RKO (cell line): ENCODE measurements at regions not wholly inside any gene's neighbourhood (a gene's known extent, or its start where the extent isn't known, plus 50 kb on each side); places are given as distances from the start of the nearest gene placed in this dataset.
"Not testable (repeated sequence)": the region's sequence is repeated elsewhere in the genome, so short reads cannot be mapped to it uniquely, and the experiment has no call there.

Experiments used
- DNase-seq: peaks from one replicate; pipeline ENCODE4 v3.0.0-alpha.2; 2016; ENCODE audit warnings: low spot score

DNA sequence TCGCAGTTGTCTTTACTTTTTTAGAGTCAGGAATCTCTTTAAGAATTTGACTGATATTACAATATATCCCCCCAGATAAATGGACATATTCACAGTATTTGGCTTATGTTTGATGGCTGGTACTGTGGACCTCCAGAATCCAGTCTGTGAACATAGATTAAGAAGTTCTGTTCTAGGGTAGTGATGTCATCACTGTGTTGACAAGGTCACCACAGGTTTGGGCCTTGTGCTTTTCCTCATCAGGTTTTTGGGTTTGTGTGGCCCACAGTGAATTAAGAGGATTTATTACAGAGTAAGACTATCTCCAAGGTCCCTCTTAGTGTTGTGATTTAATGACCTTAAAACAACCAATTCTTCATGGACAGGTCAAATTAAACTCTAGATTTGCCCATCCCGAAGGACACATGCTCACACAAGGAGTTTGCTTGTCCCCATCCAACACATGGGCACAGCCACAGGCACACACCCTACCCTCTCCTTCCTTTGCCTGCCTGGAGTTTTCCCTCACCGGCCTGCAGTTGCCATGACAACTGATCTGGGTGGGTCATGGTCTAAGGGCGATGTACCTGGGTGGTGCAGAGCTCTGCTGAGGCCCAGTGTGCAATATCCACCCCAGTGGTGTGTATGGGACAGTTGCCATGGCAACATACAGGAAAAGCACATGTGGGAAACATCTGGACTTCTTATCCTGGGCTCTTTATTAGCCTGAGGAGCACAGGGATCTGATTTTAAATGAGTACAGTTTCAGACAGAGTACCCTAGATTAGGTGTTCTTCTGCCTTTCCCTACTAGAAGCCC lies 98.6 kb downstream of the NAV1 start:
- no peak for DNase-seq

DNA sequence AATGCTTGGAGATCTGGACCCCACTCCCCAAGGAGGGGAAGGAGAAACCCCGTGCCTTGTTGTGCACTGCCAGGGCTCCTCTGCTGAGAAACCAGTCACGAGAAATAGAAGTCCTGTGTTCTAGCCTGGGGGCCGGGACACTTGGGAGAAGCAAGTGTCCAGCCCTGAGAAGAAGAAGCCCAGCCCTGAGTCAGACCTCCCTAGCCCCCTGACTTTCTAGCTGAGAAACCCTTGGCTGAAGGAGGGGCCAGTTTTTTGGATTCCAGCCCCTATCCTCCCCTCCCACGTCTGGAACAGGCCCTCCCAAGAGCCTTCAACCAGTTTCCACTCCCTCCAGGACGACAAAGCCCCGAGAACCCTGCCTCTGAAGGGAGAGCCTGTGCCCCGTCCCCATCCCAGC lies 100.5 kb downstream of the NAV1 start:
- no peak for DNase-seq

DNA sequence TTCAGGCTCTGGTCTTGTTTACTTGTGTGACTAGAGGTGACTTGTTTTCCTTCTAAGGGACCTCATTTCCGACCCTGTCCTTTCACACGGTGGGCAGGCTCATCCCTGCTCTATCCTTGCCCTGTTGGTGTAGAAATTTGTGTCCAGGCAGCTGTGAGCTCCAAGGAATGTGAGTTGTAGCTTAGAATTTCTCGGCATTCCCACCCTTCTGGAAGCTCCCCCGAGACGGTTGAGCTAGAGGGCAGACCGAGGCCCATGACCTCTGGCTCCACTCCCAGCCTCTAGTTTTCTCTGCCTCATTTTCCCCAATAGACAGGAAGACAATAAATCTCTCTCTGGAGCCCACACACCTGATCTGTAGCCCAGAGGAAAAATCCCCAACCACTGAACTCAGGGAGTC lies 100.9 kb downstream of the NAV1 start:
- no peak for DNase-seq

DNA sequence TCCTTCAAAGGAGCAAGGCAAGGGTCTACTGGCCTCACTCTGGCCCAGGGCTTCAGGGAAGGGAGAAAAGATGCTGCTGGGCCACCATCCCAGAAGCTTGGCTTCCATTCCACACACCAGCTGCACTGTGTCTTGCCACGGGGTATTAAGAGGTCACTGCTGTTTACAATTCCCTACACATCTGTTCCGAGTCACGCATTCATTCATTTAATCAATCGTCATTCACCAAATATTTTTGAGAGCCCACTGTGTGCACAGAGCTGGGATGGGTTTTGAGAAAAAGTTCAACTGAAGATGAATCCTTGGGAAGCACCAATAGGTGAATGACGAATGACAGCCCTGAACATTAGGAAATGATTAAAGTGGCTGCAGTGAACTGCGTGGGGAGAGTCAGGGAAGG lies 101.7 kb downstream of the NAV1 start:
- DNase-seq, result no peak

DNA sequence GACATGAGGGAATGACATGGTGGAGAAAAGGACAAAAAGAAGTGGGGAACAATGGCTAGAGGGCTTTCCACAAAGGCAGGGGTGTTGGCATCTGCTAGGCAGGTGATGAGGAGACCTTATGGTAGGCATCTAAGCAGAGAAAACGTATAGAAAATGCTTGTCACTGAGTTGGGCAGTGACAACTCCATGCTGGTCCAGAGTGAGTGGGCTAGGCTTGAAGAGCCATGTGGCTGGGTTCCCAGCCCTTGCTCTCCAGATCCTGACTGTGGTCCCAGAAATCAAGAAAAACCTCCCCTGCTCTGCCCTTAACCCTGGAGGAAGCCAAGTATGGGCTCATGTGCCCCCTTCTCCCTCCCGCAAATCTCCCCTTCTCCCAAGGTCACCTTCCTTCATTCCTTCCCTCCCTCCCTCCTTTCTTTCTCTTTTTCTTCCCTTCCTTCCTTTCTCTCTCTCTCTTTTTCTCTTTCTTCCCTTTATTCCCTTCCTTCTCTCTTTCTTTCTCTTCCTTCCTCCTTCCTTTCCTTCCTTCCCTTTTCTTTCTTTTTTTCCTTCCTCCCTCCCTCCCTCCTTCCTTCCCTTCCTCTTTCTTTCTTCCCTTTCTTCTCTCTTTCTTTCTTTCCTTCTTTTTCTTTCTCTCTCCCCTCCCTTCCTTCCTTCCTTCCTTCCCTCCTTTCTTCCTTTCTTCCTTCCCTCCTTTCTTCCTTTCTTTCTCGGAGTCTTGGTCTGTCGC lies 102.8 kb downstream of the NAV1 start:
- no peak for DNase-seq

DNA sequence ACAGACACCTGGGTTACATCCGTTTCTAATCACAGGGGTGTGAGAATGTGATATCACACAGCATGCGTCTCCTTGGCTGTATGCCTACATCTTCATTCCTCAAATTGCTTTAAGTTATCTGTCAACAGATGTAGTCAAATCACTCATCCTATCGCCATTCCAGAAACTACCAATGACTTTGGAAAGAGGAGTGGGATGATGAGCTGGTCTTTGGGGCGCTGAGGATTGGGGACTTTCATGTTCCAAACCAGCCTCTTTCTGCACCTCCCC lies 104.8 kb downstream of the NAV1 start:
- no peak for DNase-seq

DNA sequence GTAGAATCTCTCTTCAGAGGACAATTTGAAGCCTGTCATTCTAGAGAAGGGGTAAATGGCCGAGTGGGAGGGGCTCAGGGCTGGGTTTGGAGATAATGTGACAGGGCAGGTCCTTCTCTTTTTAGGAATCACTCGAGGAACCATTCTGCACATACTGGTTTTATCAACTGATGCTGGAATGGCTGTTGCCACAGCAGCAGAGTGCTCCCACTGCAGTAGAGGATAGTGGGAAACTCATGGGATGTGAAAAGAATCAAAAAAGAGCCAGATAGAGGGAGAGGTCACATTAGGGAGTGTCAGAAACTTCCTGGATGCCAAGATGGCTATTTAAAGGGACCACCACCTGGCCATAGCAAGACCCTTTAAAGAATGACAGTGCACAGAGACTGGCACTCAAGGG lies 105.3 kb downstream of the NAV1 start:
- DNase-seq, result no peak

DNA sequence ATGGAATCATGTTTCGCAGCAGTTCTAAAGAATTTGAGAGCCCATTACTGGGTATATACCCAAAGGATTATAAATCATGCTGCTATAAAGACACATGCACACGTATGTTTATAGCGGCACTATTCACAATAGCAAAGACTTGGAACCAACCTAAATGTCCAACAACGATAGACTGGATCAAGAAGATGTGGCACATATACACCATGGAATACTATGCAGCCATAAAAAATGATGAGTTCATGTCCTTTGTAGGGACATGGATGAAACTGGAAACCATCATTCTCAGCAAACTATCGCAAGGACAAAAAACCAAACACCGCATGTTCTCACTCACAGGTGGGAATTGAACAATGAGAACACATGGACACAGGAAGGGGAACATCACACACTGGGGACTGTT lies 106.1 kb downstream of the NAV1 start:
- DNase-seq, result not testable (repeated sequence)

DNA sequence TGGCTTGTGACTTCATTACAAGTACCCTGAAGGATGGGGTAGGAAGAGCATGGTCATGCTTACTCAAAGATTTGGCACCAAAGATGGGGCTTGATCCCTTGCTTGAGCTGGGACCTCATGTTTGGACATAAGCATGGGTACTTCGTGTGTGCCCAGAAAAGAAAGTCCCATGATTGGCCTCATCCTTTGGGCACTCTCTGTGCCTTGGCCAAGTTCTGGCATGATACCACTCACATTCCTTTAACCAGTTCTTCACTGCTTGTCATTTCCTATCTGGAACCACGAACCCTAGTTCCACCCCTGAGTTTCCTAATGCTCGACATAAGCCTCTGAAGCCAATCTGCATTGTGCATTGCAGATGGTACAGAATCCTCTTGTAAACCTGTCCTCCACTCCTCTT lies 107.0 kb downstream of the NAV1 start:
- no peak for DNase-seq

DNA sequence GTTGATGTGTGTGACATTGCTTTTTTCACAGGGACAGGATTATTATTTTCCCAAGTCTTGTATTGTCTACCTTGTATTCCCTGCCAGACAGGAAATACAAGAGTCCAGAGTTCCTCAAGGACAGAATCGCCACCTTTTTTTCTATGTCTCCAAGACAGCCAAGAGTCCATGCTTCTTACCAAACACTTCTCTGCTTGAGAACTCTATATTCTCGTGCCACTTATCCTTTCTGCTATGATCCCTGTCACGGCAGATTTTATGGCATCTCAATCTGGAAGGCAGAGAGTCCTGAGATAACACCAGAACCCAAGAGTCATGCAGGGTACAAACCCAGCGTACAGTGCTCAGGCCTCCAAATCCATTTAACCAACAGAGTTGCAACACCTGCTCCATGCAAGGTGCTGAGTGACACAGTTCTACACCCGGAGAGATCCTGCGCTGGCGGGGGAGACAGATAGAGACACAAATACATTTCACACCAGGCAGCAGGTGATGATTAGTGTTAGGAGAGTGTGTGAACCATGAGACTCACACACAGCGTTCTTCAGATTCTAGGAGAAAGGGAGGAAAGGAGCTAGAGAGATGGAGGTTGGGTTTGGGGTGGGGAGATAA lies 107.6 kb downstream of the NAV1 start:
- DNase-seq, result no peak

DNA sequence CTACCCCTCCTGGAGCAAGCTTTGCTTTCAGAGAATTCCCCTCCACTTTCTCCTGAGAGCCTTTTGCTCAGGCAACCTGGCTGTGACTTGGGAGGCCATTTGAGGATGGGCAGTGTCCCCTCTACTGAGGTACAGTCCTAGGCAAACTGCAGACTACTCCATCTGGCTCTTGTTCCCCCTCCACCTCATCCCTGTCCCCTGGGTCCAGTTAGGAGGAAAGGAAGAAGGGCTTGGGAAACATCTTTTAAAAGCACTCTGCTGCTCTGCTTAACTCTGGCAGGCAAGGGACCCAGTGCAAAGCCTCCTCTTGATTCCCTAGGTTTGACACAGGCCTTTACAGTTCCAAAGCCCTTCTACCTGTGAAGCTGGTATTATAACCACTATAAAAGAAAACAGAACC lies 108.2 kb downstream of the NAV1 start:
- DNase-seq, result no peak

DNA sequence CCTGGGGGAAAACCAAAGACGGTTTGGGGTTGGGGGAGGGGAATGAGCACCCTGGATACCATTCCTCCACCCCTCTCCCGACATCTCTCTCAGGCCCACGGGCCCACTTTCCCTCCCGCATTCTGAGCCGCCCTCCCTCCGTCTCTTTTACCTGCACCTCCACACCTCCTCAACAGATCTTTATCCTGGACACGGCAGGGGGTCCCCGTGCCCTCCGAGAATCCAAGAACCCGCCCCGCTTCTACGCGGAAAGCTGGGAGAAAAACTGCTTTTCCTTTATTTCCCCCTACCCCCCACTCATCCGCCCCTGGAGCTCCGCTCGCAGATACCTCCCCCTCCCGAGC lies 108.8 kb downstream of the NAV1 start:
- no peak for DNase-seq

DNA sequence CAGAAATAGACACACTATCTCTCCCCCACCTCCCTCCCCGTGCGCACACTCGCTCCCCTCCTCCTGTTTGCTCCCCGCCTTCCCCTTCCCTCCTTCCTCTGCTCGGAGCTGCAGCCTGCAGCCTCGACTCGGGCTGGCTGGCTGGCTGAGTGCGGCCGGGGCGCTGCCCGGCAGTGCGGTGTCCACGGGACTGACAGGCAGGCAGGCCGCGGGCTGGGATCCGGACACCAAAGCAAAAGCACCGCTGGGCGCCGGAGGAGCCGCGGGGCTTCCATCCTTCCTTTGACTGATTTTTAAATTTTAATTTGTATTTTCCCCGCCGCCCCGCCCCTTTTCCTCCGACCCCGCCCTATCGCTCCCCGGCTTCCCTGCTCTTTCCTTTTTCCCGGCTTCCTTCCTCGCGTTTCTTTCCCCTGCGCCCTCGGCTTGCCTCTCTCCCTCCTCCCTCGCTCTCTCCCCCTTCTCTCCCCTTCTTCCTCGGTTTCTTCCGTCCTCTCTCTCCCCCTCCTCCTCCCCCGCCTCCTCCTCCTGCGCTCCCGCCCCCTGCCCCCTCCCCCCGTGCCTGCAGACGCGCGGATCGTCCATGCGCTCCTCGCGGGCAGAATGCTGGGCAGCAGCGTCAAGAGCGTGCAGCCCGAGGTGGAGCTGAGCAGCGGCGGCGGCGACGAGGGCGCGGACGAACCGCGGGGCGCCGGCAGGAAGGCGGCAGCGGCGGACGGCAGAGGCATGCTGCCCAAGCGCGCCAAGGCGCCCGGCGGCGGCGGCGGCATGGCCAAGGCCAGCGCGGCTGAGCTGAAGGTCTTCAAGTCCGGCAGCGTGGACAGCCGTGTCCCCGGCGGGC lies 109.4 kb downstream of the NAV1 start:
- DNase-seq, result no peak

DNA sequence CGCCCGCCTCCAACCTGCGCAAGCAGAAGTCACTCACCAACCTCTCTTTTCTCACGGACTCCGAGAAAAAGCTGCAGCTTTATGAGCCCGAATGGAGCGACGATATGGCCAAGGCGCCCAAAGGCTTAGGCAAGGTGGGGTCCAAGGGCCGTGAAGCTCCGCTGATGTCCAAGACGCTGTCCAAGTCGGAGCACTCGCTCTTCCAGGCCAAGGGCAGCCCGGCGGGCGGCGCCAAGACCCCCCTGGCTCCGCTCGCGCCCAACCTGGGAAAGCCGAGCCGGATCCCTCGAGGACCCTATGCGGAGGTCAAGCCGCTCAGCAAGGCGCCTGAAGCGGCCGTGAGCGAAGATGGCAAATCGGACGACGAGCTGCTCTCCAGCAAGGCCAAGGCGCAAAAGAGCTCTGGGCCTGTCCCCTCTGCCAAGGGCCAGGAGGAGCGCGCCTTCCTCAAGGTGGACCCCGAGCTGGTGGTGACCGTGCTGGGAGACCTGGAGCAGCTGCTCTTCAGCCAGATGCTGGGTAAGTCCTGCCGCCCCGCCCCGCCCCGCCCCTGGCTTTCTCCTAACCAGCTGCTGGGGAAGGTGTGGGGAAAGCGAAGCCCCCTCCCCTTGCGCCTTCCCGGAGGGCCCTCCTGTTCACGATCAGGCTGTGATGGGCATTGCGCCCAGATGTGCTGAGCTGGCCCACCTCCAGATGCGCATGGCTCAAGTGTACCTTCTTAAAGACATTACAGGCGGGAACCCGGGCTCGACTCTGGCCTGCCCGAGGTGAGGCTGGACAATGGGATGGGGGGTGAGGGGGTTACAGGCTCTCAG lies 110.2 kb downstream of the NAV1 start:
- no peak for DNase-seq

DNA sequence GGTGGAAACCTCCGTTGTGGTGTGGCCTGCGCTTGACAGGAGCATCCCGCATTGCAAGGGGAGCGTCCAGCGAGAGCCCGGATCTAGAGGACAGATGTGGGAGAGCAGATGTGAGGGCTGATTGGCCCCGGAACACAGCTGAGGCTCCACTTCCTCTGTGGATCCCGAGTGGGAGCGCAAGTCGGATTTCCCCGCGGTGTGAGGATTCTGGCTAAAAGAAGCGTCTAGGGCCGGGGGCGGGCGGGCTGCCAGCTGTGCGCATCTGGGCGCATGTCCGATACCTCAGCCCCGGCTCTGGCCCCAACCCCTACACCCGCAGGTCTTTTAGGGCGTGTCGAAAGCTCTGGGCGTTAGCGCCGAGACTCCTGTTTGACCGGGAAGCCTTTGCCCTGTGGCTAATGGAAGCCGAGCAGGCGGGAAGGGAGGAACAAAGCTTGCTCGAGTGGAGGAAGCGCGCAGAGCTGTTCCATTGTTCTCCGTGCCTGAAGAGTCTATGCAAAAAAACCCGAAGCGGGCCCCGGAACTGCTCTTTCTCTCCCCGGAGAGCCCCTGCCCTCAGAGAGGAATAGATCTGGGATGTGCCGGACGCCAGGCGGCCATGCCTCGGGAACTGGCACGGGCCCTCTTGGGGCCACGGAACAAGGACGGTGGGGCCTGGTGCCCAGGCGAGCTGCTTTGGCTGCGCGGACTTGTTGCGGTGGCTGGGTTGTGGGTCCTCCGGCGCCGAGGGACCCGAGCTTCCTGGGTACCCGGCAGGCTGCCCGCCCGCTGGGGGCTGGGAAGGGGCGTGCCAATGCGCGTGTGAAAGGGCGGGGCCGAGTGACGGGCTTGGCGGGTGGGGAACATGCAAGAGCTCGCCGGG lies 111.1 kb downstream of the NAV1 start:
- no peak for DNase-seq

DNA sequence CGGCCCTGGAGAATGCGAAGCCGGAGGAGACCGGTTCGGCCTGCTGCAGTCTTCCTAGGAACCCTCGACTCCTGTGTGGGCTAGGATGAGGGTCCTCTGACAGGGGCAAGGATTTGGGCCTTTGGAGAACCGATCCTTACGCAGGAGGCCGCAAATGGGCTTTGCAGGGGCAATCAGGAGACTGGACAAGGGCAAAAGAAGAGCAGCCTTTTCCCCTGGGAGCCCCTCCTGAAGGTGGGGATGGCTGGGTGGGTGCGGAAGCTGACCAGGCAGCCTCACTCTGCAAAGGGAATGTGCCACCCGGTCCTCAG lies 111.7 kb downstream of the NAV1 start:
- no peak for DNase-seq

DNA sequence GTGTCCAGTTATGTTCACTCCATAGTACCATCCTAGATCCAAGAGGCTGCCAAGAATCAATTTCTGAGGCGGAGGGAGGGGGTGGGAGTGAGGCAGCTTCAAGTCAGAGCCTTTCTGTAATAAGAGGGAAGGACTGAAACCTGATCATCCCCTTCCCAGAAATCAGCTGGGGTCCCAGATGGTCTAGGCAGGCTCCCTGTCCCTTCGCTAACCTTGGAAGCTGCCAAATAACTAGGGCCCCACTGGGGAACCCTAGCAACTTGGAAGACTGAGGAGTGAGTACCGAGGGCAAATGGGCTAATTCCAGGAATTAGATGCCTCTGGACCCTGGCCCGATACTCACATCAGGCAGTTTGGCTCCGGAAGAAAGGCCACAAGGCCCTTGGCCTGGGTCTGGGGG lies 113.3 kb downstream of the NAV1 start:
- no peak for DNase-seq

DNA sequence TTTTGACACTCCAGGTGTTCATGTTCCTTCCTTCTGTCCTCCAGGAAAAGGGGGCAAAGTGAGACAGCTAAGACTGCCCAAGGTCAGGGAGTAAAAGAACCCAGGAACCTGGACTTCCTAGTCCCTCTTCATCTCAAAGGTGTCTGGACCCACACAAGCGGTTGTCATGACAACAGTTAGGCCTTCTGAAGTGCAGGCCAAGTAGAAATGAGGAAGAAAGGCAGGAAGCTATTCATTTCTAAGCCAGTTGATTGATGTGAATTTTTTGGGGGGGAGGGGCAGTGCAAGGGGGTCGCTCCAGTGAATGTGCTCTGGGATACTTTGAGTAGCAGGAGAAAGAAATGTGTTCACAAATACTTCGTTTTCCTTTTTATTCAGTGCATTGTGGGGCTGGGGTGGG lies 114.3 kb downstream of the NAV1 start:
- DNase-seq, result no peak

DNA sequence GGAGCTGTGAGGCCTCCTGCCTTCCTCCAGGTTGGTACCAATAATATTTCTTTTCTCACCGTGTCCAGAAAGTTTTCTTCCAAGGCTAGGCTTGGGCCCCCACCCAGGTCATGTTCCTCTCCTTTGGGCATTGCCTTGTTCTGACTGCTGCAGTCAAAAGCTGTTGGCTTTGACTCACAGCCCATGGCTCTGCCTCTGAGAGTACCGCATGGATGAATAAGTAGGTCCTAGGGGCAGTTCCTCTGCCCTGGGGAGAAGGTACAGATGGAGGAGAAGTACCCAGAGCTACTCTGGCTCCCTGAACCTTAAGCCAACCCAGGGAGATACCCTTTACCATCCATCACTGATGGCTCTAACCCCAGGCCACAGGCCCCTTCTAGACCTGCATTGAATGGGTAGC lies 115.0 kb downstream of the NAV1 start:
- no peak for DNase-seq

DNA sequence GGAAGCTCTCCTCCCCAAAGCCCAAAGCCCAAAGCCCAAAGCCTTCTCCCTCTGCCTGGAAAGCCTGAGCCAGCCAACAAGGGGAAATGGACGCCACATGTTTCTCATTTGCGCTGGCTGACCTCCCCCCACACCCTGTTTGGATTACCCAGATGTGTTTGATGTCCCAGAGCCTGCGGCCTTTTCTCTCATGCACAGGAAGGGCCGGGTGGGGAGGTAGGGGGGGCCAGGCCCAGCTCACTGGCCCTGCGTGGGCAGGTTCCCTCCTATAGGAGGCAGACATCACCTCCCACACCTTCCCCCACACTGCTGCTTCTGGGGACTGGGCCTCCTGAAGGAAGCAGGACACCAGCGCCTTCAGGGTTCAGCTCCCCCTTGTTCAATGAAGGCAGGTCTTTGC lies 116.3 kb downstream of the NAV1 start:
- no peak for DNase-seq

DNA sequence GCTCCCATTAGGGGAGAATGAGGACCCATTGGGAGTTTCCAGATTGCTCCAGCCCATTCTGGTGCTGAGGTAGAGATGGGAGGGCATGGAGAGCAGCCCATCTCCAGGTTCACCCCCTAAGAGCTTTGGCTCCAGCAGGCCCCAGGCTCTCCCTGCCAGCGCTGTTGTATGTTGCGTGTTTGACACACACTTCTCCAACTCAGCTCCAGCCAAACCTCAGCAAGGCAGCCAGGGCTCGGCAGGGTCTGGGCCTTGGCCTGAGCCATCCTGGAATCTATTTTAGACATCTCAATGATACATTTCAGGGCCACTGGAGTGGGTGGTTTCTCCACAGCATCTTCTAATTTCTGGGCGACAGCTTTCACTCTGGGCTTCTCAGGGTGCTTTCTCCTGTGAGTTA lies 117.0 kb downstream of the NAV1 start:
- no peak for DNase-seq
